HEK293 (cell line): ENCODE measurements at regions not wholly inside any gene's neighbourhood (a gene's known extent, or its start where the extent isn't known, plus 50 kb on each side); places are given as distances from the start of the nearest gene placed in this dataset.

Experiments used
- CTCF ChIA-PET: fragments of 350-600 bp; formaldehyde crosslinking; extraction: SDS; loops from one replicate; lab custom pipeline; 2021; ENCODE audit warnings: antibody characterized with exemption; lab: Yijun Ruan, JAX
- POLR2A ChIA-PET: fragments of 300-600 bp; formaldehyde crosslinking; extraction: SDS; loops from one replicate; lab custom pipeline; 2020; ENCODE audit warnings: antibody characterized with exemption, inconsistent platforms; lab: Yijun Ruan, JAX
- H3K27ac ChIP-seq: fragments of 200-500 bp; sonication (Bioruptor generic); 2 replicates; pipeline ENCODE4 v1.5.1; 2014; ENCODE audit warnings: low read depth, low read length, control low read depth, inconsistent platforms; ENCODE audit errors: extremely low read depth
- H3K36me3 ChIP-seq, 2 experiments: fragments of 200-500 bp in 1 of 2; sonication (Bioruptor generic) in 1 of 2; 1 replicate in 1 of 2; 2 replicates in 1 of 2; pipeline ENCODE4 v1.5.1; 2014 to 2017; ENCODE audit warnings: inconsistent platforms in 2 of 2, low read length in 2 of 2; ENCODE audit not compliant: control insufficient read depth in 2 of 2, insufficient read depth in 1 of 2
- H3K4me1 ChIP-seq: fragments of 200-500 bp; sonication (Bioruptor generic); 2 replicates; pipeline ENCODE4 v1.5.1; 2014; ENCODE audit warnings: mild to moderate bottlenecking, low read length, inconsistent platforms; ENCODE audit not compliant: control insufficient read depth, insufficient read depth
- H3K4me3 ChIP-seq: 2 replicates; pipeline ENCODE4 v1.5.1; 2011; ENCODE audit warnings: low read depth, mild to moderate bottlenecking, control low read depth, low read length, moderate library complexity
- H3K9me3 ChIP-seq: fragments of 200-500 bp; sonication (Bioruptor generic); 2 replicates; pipeline ENCODE4 v1.5.1; 2014; ENCODE audit warnings: low read depth, low read length, inconsistent platforms; ENCODE audit not compliant: control insufficient read depth, insufficient read depth
- BCL11A ChIP-seq: fragments of 450-650 bp; formaldehyde crosslinking; IDR thresholded peaks from 2 replicates; pipeline ENCODE4 v1.5.1; 2016; ENCODE audit warnings: low read depth, missing biosample characterization, missing genetic modification characterization
- EGR2 ChIP-seq: fragments of 450-650 bp; formaldehyde crosslinking; IDR thresholded peaks from 2 replicates; pipeline ENCODE4 v1.5.1; 2016; ENCODE audit warnings: low read depth, missing biosample characterization, missing genetic modification characterization
- GLI4 ChIP-seq: fragments of 450-650 bp; formaldehyde crosslinking; IDR thresholded peaks from 2 replicates; pipeline ENCODE4 v1.5.1; 2016; ENCODE audit warnings: missing biosample characterization, missing genetic modification characterization
- HIC1 ChIP-seq: fragments of 450-650 bp; formaldehyde crosslinking; IDR thresholded peaks from 2 replicates; pipeline ENCODE4 v1.5.1; 2016; ENCODE audit warnings: missing biosample characterization, missing genetic modification characterization
- SETDB1 ChIP-seq: IDR thresholded peaks from one replicate; pipeline ENCODE4 v1.6.1; 2017; ENCODE audit warnings: mild to moderate bottlenecking, low read length, moderate library complexity, mixed read lengths; ENCODE audit not compliant: insufficient read length
- ZBTB8A ChIP-seq: fragments of 450-650 bp; formaldehyde crosslinking; IDR thresholded peaks from 2 replicates; pipeline ENCODE4 v1.5.1; 2016; ENCODE audit warnings: missing biosample characterization, missing genetic modification characterization
- ZNF133 ChIP-seq: fragments of 450-650 bp; formaldehyde crosslinking; IDR thresholded peaks from 2 replicates; pipeline ENCODE4 v1.5.1; 2016; ENCODE audit warnings: missing biosample characterization, missing genetic modification characterization
- ZNF175 ChIP-seq: fragments of 450-650 bp; formaldehyde crosslinking; IDR thresholded peaks from 2 replicates; pipeline ENCODE4 v1.5.1; 2016; ENCODE audit warnings: missing biosample characterization, missing genetic modification characterization
- ZNF211 ChIP-seq: fragments of 450-650 bp; formaldehyde crosslinking; IDR thresholded peaks from 2 replicates; pipeline ENCODE4 v1.5.1; 2016; ENCODE audit warnings: low read depth, missing biosample characterization, missing genetic modification characterization
- ZNF221 ChIP-seq: fragments of 450-650 bp; formaldehyde crosslinking; IDR thresholded peaks from 2 replicates; pipeline ENCODE4 v1.5.1; 2017; ENCODE audit warnings: missing biosample characterization, missing genetic modification characterization, borderline replicate concordance
- ZNF239 ChIP-seq: fragments of 450-650 bp; formaldehyde crosslinking; IDR thresholded peaks from 2 replicates; pipeline ENCODE4 v1.5.1; 2016; ENCODE audit warnings: missing biosample characterization, missing genetic modification characterization
- ZNF274 ChIP-seq, 2 experiments: fragments of 200-500 bp in 1 of 2; fragments of 450-650 bp in 1 of 2; sonication (Bioruptor generic) in 1 of 2; formaldehyde crosslinking in 1 of 2; IDR thresholded peaks; 2 replicates each; pipeline versions ENCODE4 v1.5.1 to v1.6.1; 2014 to 2016; ENCODE audit warnings: borderline replicate concordance in 1 of 2, inconsistent platforms in 1 of 2, low read length in 1 of 2, missing biosample characterization in 1 of 2, missing genetic modification characterization in 1 of 2
- ZNF341 ChIP-seq: fragments of 450-650 bp; formaldehyde crosslinking; IDR thresholded peaks from 2 replicates; pipeline ENCODE4; 2016; ENCODE audit warnings: low read depth, missing biosample characterization, missing genetic modification characterization
- ZNF391 ChIP-seq: fragments of 450-650 bp; formaldehyde crosslinking; IDR thresholded peaks from 2 replicates; pipeline ENCODE4 v1.5.1; 2016; ENCODE audit warnings: low read depth, missing biosample characterization, missing genetic modification characterization, borderline replicate concordance
- ZNF426 ChIP-seq: fragments of 450-650 bp; formaldehyde crosslinking; IDR thresholded peaks from 2 replicates; pipeline ENCODE4 v1.5.1; 2017; ENCODE audit warnings: missing biosample characterization, missing genetic modification characterization, mild to moderate bottlenecking, inconsistent platforms, moderate library complexity
- ZNF501 ChIP-seq: fragments of 450-650 bp; formaldehyde crosslinking; IDR thresholded peaks from 2 replicates; pipeline ENCODE4 v1.5.1; 2016; ENCODE audit warnings: missing biosample characterization, missing genetic modification characterization
- ZNF548 ChIP-seq: fragments of 450-650 bp; formaldehyde crosslinking; IDR thresholded peaks from 2 replicates; pipeline ENCODE4 v1.5.1; 2016; ENCODE audit warnings: missing biosample characterization, missing genetic modification characterization
- ZNF549 ChIP-seq: fragments of 450-650 bp; IDR thresholded peaks from 2 replicates; pipeline ENCODE4 v1.5.1; 2018; ENCODE audit warnings: missing biosample characterization, missing genetic modification characterization, mild to moderate bottlenecking, inconsistent platforms, moderate library complexity
- ZNF561 ChIP-seq: fragments of 450-650 bp; IDR thresholded peaks from 2 replicates; pipeline ENCODE4 v1.5.1; 2018; ENCODE audit warnings: missing biosample characterization, missing genetic modification characterization, borderline replicate concordance
- ZNF596 ChIP-seq: fragments of 450-650 bp; IDR thresholded peaks from 2 replicates; pipeline ENCODE4 v1.5.0; 2018; ENCODE audit warnings: missing biosample characterization, mild to moderate bottlenecking, missing genetic modification characterization, moderate library complexity
- ZNF600 ChIP-seq: fragments of 450-650 bp; formaldehyde crosslinking; IDR thresholded peaks from 2 replicates; pipeline ENCODE4 v1.5.1; 2016; ENCODE audit warnings: missing biosample characterization, missing genetic modification characterization
- ZNF624 ChIP-seq: fragments of 450-650 bp; formaldehyde crosslinking; IDR thresholded peaks from 2 replicates; pipeline ENCODE4 v1.5.1; 2017; ENCODE audit warnings: missing biosample characterization, missing genetic modification characterization
- ZNF704 ChIP-seq: fragments of 450-650 bp; formaldehyde crosslinking; IDR thresholded peaks from 2 replicates; pipeline ENCODE4 v1.5.1; 2016; ENCODE audit warnings: missing biosample characterization, missing genetic modification characterization
- ZNF777 ChIP-seq: fragments of 450-650 bp; formaldehyde crosslinking; IDR thresholded peaks from 2 replicates; pipeline ENCODE4 v1.5.1; 2017; ENCODE audit warnings: missing biosample characterization, missing genetic modification characterization, borderline replicate concordance
- ZSCAN16 ChIP-seq: fragments of 450-650 bp; formaldehyde crosslinking; IDR thresholded peaks from 2 replicates; pipeline ENCODE4 v1.5.1; 2016; ENCODE audit warnings: missing biosample characterization, missing genetic modification characterization

- no peak for TF ChIP-seq ZNF274 (IDR thresholded peaks at IDR 0.05; ENCODE audit: low read length)
- TF ChIP-seq ZNF274 (tag by site-specific recombination; IDR thresholded peaks at IDR 0.05; ENCODE audit: borderline replicate concordance) = no peak
- TF ChIP-seq ZNF211 = no peak
- no peak for TF ChIP-seq EGR2 (tag by site-specific recombination)
- TF ChIP-seq ZNF221 (tag by site-specific recombination) = no peak
- no peak for TF ChIP-seq ZNF561 (tag by site-specific recombination)
- TF ChIP-seq ZSCAN16 (tag by site-specific recombination) = no peak
These were observed 135.5 kb downstream of the TMEM26 start (continued) for GRCh38 chr10:61317706-61318105.

- POLR2A ChIA-PET = no interaction called here
- CTCF ChIA-PET = no interaction called here
- no peaks in the 10 kb centered on the region for H3K36me3 ChIP-seq
These were observed 136.4 kb downstream of the TMEM26 start for GRCh38 chr10:61316676-61317265.

GRCh38 chr10:61314273-61314672 is 138.9 kb downstream of the TMEM26 start:
- no peaks in the 10 kb centered on the region for H3K9me3 ChIP-seq
- H3K27ac ChIP-seq = no peak overlapping the region
- POLR2A ChIA-PET = no interaction called here
- H3K36me3 ChIP-seq = no peaks in the 10 kb centered on the region
- no peaks in the 10 kb centered on the region for H3K4me1 ChIP-seq
- no peak for TF ChIP-seq ZNF501 (tag by site-specific recombination)
- no peak overlapping the region for H3K4me3 ChIP-seq
- CTCF ChIA-PET = no interaction called here

More at GRCh38 chr10:61316676-61317265, 136.4 kb downstream of the TMEM26 start:
- Histone ChIP-seq H3K27ac (no peak overlapping the region), H3K9me3 (no peaks in the 10 kb centered on the region), H3K4me1 (no peaks in the 10 kb centered on the region), H3K4me3 (no peak overlapping the region)
- TF ChIP-seq ZNF391 (tag by site-specific recombination) (no peak), BCL11A (tag by site-specific recombination) (no peak), ZNF548 (tag by site-specific recombination) (no peak), ZNF704 (no peak), ZNF624 (no peak), SETDB1 (no peak), ZNF777 (tag by site-specific recombination) (no peak), ZBTB8A (tag by site-specific recombination) (no peak)

GRCh38 chr10:61313460-61313859 is 139.7 kb downstream of the TMEM26 start:
- POLR2A ChIA-PET = no interaction called here
- Histone ChIP-seq H3K36me3 (no peaks in the 10 kb centered on the region), H3K4me1 (no peaks in the 10 kb centered on the region), H3K27ac (no peak overlapping the region), H3K9me3 (no peaks in the 10 kb centered on the region), H3K4me3 (no peak overlapping the region)
- CTCF ChIA-PET = no interaction called here
- no peak for TF ChIP-seq ZNF600
- TF ChIP-seq ZNF549 (tag by site-specific recombination) = no peak
- no peak for TF ChIP-seq GLI4 (tag by site-specific recombination)
- no peak for TF ChIP-seq ZNF426
- no peak for TF ChIP-seq ZNF175 (tag by site-specific recombination)
- no peak for TF ChIP-seq ZNF596
- no peak for TF ChIP-seq HIC1 (tag by site-specific recombination)
- no peak for TF ChIP-seq ZNF239 (tag by site-specific recombination)
- no peak for TF ChIP-seq ZNF133 (tag by site-specific recombination)
- TF ChIP-seq ZNF341 (tag by site-specific recombination) = no peak
